ENCODE measurements at regions not wholly inside any gene's neighbourhood (a gene's known extent, or its start where the extent isn't known, plus 50 kb on each side); places are given as distances from the start of the nearest gene placed in this dataset.

- TF ChIP-seq ZBTB40 (IDR thresholded peaks at IDR 0.05) = no peak
- TF ChIP-seq ZBTB40 (CRISPR knock-in tag; IDR thresholded peaks at IDR 0.05) = no peak
Measured at GRCh38 chr11:101717619-101718018, 133.8 kb upstream of the TRPC6 start (continued).

- FAIRE-seq = no peak
- no peak for ATAC-seq
- Histone ChIP-seq H2AFZ (ENCODE audit: low read depth, low read length) (no peak overlapping the region), H3K4me3 (no peak overlapping the region), H3K27me3 (ENCODE audit: control insufficient read depth in 2 of 2, insufficient read depth in 2 of 2, low read length in 2 of 2) (no peaks in the 10 kb centered on the region), H4K20me1 (replicated peaks; ENCODE audit: control insufficient read depth, insufficient read depth, low read length) (no peaks in the 10 kb centered on the region), H3K4me1 (replicated peaks in 1 of 2; ENCODE audit: control insufficient read depth in 2 of 2, insufficient read depth in 2 of 2, low read length in 2 of 2) (no peaks in the 10 kb centered on the region), H3K79me2 (ENCODE audit: control insufficient read depth, insufficient read depth, low read length) (no peaks in the 10 kb centered on the region), H3K27ac (ENCODE audit: extremely low read depth, low read depth, low read length) (no peak overlapping the region), H3K9me3 (replicated peaks; ENCODE audit: control insufficient read depth, insufficient read depth, low read depth, low read length) (no peaks in the 10 kb centered on the region), H3K9ac (ENCODE audit: insufficient read depth in 1 of 2, low read depth in 2 of 2, low read length in 2 of 2) (no peak overlapping the region), H3K4me2 (ENCODE audit: insufficient read depth, low read length) (no peak overlapping the region), H3K9me1 (ENCODE audit: control insufficient read depth, insufficient read depth, low read length) (no peaks in the 10 kb centered on the region), H3K36me3 (ENCODE audit: control insufficient read depth, insufficient read depth, low read length) (no peaks in the 10 kb centered on the region)
- CTCF ChIA-PET (ENCODE audit: low intra/inter-chr PET ratio) = no interaction called here
- DNase-seq (ENCODE audit: extremely low read depth in 1 of 4, low spot score in 3 of 4) = no peak
- in situ Hi-C loops (cut with MboI) (no loop called here), intact Hi-C loops (cut with micrococcal nuclease) (no loop called here)
- WGBS (ENCODE audit: insufficient coverage, low coverage, missing lambda C conversion rate) = 7% methylated on average over 1 of the region's 1 CpG
- BruUV-seq (replicated peaks) = no TSS peak
- POLR2A ChIA-PET = no interaction called here
- TF ChIP-seq YBX1 (IDR thresholded peaks at IDR 0.05) (no peak), ERF (CRISPR knock-in tag; IDR thresholded peaks at IDR 0.05) (no peak), HDAC6 (IDR thresholded peaks at IDR 0.05; ENCODE audit: low read depth, low read length) (no peak), HMG20B (CRISPR knock-in tag; IDR thresholded peaks at IDR 0.05) (no peak)
Measured at GRCh38 chr11:101715281-101715680, 131.5 kb upstream of the TRPC6 start.

Data from K562 (cell line).